Astrocyte of the spinal cord (primary cell): ENCODE measurements at regions not wholly inside any gene's neighbourhood (a gene's known extent, or its start where the extent isn't known, plus 50 kb on each side); places are given as distances from the start of the nearest gene placed in this dataset.

Experiments used
- DNase-seq: peaks from one replicate; pipeline ENCODE4 v3.0.0; 2011; ENCODE audit warnings: low read depth, low spot score
- H3K4me3 ChIP-seq: 2 replicates; pipeline ENCODE4 v1.5.1; 2011; ENCODE audit warnings: low read depth, mild to moderate bottlenecking, low read length, moderate library complexity
- in situ Hi-C: cut with HindIII; loops from 2 replicates; pipeline ENCODE4 v1.10.0; 2017; ENCODE audit warnings: low sequenced_read_pairs
- TF ChIP-seq, protein P1 (sequence below): IDR thresholded peaks from 2 replicates; pipeline ENCODE4 v1.5.1; 2012; ENCODE audit warnings: low read depth, mild to moderate bottlenecking, low read length, inconsistent platforms

- H3K4me3 ChIP-seq: no peak overlapping the region
- in situ Hi-C loops: no loop called here
- TF ChIP-seq, protein P1, sequence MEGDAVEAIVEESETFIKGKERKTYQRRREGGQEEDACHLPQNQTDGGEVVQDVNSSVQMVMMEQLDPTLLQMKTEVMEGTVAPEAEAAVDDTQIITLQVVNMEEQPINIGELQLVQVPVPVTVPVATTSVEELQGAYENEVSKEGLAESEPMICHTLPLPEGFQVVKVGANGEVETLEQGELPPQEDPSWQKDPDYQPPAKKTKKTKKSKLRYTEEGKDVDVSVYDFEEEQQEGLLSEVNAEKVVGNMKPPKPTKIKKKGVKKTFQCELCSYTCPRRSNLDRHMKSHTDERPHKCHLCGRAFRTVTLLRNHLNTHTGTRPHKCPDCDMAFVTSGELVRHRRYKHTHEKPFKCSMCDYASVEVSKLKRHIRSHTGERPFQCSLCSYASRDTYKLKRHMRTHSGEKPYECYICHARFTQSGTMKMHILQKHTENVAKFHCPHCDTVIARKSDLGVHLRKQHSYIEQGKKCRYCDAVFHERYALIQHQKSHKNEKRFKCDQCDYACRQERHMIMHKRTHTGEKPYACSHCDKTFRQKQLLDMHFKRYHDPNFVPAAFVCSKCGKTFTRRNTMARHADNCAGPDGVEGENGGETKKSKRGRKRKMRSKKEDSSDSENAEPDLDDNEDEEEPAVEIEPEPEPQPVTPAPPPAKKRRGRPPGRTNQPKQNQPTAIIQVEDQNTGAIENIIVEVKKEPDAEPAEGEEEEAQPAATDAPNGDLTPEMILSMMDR: no peak
- no peak for DNase-seq
These were observed 860.6 kb downstream of the STIM2 start for GRCh38 chr4:27721193-27721592.

DNA sequence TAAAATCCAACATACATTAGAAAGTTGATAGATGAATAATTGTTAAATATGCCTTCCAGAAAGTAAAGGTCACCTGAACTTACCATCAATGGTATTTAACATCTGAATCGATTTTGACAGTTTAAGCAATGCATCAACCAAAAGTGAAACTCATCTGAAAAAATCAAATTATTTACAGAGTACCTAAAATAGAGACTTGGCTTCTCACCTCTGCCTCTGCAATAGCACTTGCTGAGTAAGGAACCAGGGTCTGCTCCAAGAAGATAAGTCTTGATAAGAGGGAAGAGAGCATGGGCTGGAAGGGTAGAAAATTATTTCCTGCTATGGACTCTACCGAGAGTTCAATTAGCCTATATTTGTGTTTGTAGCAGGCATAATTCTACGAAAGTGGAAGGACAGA is 868.3 kb downstream of the STIM2 start:
- no peak overlapping the region for H3K4me3 ChIP-seq
- in situ Hi-C loops: no loop called here
- TF ChIP-seq, protein P1: no peak
- DNase-seq: no peak

DNA sequence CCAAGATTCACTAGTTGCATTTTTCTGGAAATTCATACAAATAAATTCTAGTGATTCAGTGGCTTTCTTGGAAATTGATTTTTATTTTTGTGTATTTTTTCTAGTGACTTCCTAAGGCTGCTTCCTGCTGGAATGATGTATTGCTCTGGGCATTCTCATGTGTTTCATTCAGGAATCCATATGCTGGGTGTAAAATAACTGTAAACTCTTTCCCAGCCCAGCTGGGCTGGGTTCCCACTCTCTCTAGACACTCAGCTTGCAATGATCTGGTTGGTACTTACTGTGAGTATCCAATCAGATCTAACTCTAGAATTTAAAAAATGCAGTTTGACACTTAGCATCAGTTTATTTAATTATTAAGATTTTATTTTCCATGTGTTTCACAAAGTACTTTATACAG is 882.2 kb downstream of the STIM2 start:
- no peak for DNase-seq
- TF ChIP-seq, protein P1: no peak
- in situ Hi-C loops: no loop called here
- no peak overlapping the region for H3K4me3 ChIP-seq

GRCh38 chr4:27759611-27760575 is 899.3 kb downstream of the STIM2 start:
- DNase-seq: no peak
- TF ChIP-seq, protein P1: no peak
- in situ Hi-C loops: no loop called here
- H3K4me3 ChIP-seq: no peak overlapping the region

GRCh38 chr4:27763830-27764525 is 903.3 kb downstream of the STIM2 start:
- TF ChIP-seq, protein P1: no peak
- no peak overlapping the region for H3K4me3 ChIP-seq
- in situ Hi-C loops: no loop called here
- DNase-seq: no peak

DNA sequence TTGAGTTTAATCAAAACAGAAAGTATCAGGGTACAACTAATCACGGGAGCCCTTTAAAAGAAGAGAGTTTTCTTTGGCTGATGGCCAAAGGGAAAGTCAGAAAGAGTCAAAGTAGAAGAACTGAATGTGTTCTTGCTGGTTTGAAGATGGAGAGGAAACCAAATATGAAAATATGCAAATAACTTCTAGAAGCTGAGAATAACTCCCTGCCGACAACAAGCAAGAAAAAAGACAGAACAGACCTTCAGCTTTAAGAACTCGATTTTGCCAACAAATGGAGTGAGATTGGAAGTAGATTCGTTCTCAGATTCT is 903.8 kb downstream of the STIM2 start:
- TF ChIP-seq, protein P1: no peak
- DNase-seq: no peak
- in situ Hi-C loops: no loop called here
- H3K4me3 ChIP-seq: no peak overlapping the region
